A549 (cell line): ENCODE measurements at regions not wholly inside any gene's neighbourhood (a gene's known extent, or its start where the extent isn't known, plus 50 kb on each side); places are given as distances from the start of the nearest gene placed in this dataset.

Experiments
- BHLHE40 ChIP-seq: IDR thresholded peaks from 2 replicates; pipeline ENCODE4 v1.6.1; 2012; ENCODE audit warnings: low read depth, low read length, inconsistent platforms
- CTCF ChIP-seq: fragments of >200 bp; sonication (Bioruptor Twin); formaldehyde crosslinking; IDR thresholded peaks from 3 replicates; pipeline ENCODE4 v1.5.1; 2016
- FOXS1 ChIP-seq: fragments of 250-450 bp; sonication (Bioruptor Pico); IDR thresholded peaks from 2 replicates; pipeline ENCODE4 v1.5.0; 2020; ENCODE audit warnings: mild to moderate bottlenecking, moderate library complexity
- POLR2A ChIP-seq: IDR thresholded peaks from 2 replicates; pipeline ENCODE4 v1.6.1; 2012; ENCODE audit warnings: mild to moderate bottlenecking, low read length
- RAD21 ChIP-seq, 2 experiments: fragments of >200 bp in 1 of 2; sonication (Bioruptor Twin) in 1 of 2; formaldehyde crosslinking in 1 of 2; IDR thresholded peaks in 1 of 2; conservative IDR thresholded peaks in 1 of 2; 2 replicates in 1 of 2; 3 replicates in 1 of 2; pipeline ENCODE4 v1.6.1; 2012 to 2018; ENCODE audit warnings: inconsistent platforms in 1 of 2
- RCOR1 ChIP-seq: fragments of 150-350 bp; IDR thresholded peaks from 2 replicates; pipeline ENCODE4 v1.6.1; 2014; ENCODE audit warnings: antibody characterized with exemption, low read length, low read depth
- REST ChIP-seq: fragments of 200-600 bp; sonication (generic); IDR thresholded peaks from 2 replicates; pipeline ENCODE4 v1.6.1; 2016; ENCODE audit warnings: antibody characterized with exemption, mild to moderate bottlenecking, moderate library complexity
- USF2 ChIP-seq: fragments of 450-650 bp; IDR thresholded peaks from 2 replicates; pipeline ENCODE4 v1.6.1; 2014; ENCODE audit warnings: antibody characterized with exemption
- ZFP36 ChIP-seq: fragments of 450-650 bp; IDR thresholded peaks from 2 replicates; pipeline ENCODE4 v1.6.1; 2014; ENCODE audit warnings: borderline replicate concordance; ENCODE audit not compliant: partially characterized antibody
- TF ChIP-seq, protein P1 (sequence below): fragments of >200 bp; sonication (Bioruptor Twin); formaldehyde crosslinking; IDR thresholded peaks from 3 replicates; pipeline ENCODE4 v1.6.1; 2016
- TF ChIP-seq, protein P2 (sequence below): IDR thresholded peaks from 2 replicates; pipeline ENCODE4 v1.6.1; 2012

DNA sequence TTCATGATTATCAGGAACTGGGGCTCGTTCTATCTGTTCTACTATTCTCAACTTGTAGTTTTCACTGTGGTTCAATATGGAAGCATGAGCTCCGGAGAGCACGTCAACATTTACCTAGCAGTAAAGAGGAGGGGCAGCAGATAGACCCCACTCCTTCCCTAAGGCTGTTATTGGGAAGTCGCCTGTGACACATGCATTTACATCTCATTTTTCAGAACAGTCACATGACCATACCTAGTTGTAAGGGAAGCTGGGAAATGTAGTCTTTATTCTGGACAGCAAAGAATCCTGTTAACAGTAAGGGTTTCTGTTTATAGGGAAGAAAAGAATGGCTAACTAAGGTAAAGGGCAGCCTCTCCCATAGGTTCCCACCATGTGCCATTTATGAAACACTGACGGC lies 158.3 kb downstream of the ZFP64 start:
- TF ChIP-seq CTCF = no peak
- TF ChIP-seq USF2 = peak; percentile 36; the same call in 1 of the 2 replicates
- TF ChIP-seq, protein P1, sequence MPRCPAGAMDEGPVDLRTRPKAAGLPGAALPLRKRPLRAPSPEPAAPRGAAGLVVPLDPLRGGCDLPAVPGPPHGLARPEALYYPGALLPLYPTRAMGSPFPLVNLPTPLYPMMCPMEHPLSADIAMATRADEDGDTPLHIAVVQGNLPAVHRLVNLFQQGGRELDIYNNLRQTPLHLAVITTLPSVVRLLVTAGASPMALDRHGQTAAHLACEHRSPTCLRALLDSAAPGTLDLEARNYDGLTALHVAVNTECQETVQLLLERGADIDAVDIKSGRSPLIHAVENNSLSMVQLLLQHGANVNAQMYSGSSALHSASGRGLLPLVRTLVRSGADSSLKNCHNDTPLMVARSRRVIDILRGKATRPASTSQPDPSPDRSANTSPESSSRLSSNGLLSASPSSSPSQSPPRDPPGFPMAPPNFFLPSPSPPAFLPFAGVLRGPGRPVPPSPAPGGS = no peak
- no peak for TF ChIP-seq FOXS1 (CRISPR knock-in tag)
- no peak for TF ChIP-seq REST
- TF ChIP-seq BHLHE40 = no peak
- no peak for TF ChIP-seq RCOR1
- no peak for TF ChIP-seq RAD21 (conservative IDR thresholded peaks at IDR 0.05 in 1 of 2, IDR thresholded peaks at IDR 0.05 in 1 of 2)
- no peak for TF ChIP-seq ZFP36
- TF ChIP-seq POLR2A = no peak
- TF ChIP-seq, protein P2, sequence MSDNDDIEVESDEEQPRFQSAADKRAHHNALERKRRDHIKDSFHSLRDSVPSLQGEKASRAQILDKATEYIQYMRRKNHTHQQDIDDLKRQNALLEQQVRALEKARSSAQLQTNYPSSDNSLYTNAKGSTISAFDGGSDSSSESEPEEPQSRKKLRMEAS = no peak
